ENCODE measurements at regions not wholly inside any gene's neighbourhood (a gene's known extent, or its start where the extent isn't known, plus 50 kb on each side); places are given as distances from the start of the nearest gene placed in this dataset.

DNA sequence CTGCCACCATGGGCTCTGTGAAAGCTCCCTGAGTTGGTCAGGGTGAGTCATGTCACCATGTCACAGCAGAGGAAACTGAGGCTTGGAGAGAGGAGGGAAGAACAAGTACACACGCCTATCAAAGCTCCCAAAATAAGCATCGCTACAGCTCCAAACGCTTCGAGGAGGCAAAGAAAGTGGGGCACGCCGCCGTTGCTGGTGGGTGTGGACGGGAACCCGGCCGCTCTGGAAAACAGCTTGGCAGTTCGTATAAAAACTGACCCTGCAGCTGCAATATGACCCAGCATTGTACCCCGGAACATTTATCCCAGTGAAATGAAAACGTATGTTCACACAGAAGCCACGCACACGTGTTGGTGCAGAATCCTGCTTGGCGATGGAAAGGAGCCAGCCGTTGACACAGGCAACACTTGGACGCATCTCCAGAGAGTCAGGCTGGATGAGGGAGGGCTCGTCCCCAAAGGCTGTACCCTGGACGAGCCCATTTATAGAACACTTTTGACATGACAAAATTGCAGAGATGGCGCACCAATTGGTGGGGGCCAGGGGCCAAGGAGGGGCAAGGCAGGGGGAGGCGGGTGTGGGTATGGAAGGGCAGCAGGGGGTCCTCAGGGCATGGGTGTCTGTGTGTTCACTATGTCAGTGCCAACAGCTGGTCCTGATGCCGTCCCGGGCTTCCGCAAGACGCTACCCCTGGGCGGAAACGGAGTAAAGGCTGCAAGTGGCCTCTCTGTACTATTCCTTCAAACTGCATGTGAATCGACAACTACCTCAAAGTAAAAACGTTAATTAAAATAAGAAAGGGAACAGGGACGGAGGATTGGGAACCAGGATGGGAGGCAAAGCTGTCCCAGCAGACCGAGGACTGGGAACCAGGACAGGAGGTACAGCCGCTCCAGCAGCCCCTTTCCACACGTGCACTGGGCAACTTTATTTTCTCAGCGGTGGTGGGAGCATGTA lies 173.0 kb downstream of the OLFM1 start:
- no peak overlapping the region for H3K4me3 ChIP-seq (ENCODE audit: control insufficient read depth in 1 of 7, extremely low read depth in 1 of 7, insufficient read depth in 4 of 7, low read depth in 2 of 7, low read length in 6 of 7)
- no peak overlapping the region for H3K27ac ChIP-seq (ENCODE audit: insufficient read depth in 1 of 2, low read depth in 1 of 2, low read length in 2 of 2, poor library complexity in 1 of 2, severe bottlenecking in 2 of 2)
- no peak for DNase-seq
- no peaks in the 10 kb centered on the region for H3K36me3 ChIP-seq (ENCODE audit: control insufficient read depth in 4 of 4, insufficient read depth in 4 of 4, low read length in 3 of 4)
- H3K9me3 ChIP-seq (ENCODE audit: control extremely low read depth in 1 of 5, control insufficient read depth in 4 of 5, insufficient read depth in 2 of 5, low read depth in 1 of 5, low read length in 4 of 5), result no peaks in the 10 kb centered on the region
- peaks cover 0 to 45% (median 2%) of the 10 kb centered on the region in 5 experiments for H3K27me3 ChIP-seq (replicated peaks in 2 of 5; ENCODE audit: control insufficient read depth in 4 of 5, insufficient read depth in 5 of 5, low read length in 4 of 5)
- POLR2A ChIA-PET, result no interaction called here
- no peaks in the 10 kb centered on the region for H3K4me1 ChIP-seq (ENCODE audit: control extremely low read depth in 1 of 4, control insufficient read depth in 4 of 4, insufficient read depth in 4 of 4, low read length in 3 of 4)
- WGBS (ENCODE audit: insufficient coverage), result 81% methylated on average over 32 of the region's 35 CpGs
- CTCF ChIA-PET, result no interaction called here

DNA sequence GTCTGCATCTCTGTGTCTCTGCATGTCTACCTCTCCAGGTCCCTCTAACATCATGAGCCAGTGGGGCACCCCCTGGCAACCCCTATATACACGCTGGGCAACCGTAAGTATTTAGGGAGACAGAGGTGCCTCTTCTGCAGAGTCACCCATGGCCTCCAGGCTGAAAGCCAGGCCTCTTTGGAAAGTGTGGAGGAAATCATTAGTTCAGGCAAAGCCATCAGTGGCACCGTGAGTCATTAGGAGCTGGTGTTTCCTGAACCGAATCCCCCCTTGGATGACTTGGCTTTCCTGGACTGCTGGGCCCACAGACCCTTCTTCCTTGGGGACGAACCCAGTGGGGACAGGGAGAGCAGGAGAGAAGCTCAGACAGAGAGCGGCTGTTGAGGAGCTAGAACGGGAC lies 174.8 kb downstream of the OLFM1 start:
- no peaks in the 10 kb centered on the region for H3K4me1 ChIP-seq (ENCODE audit: control extremely low read depth in 1 of 4, control insufficient read depth in 4 of 4, insufficient read depth in 4 of 4, low read length in 3 of 4)
- ChIA-PET POLR2A (interaction anchor here (0.6 kb wide), 1 partner anchor 612 kb away, joined by 3 read pairs; no protein-coding TSS in a partner anchor), CTCF (no interaction called here)
- no peaks in the 10 kb centered on the region for H3K36me3 ChIP-seq (ENCODE audit: control insufficient read depth in 4 of 4, insufficient read depth in 4 of 4, low read length in 3 of 4)
- DNase-seq, result peak in 1 of 3 donors; percentile 8
- H3K4me3 ChIP-seq (ENCODE audit: control insufficient read depth in 1 of 7, extremely low read depth in 1 of 7, insufficient read depth in 4 of 7, low read depth in 2 of 7, low read length in 6 of 7), result no peak overlapping the region
- peaks cover 0 to 43% (median 2%) of the 10 kb centered on the region in 5 experiments for H3K27me3 ChIP-seq (replicated peaks in 2 of 5; ENCODE audit: control insufficient read depth in 4 of 5, insufficient read depth in 5 of 5, low read length in 4 of 5)
- H3K27ac ChIP-seq (ENCODE audit: insufficient read depth in 1 of 2, low read depth in 1 of 2, low read length in 2 of 2, poor library complexity in 1 of 2, severe bottlenecking in 2 of 2), result no peak overlapping the region
- WGBS (ENCODE audit: insufficient coverage), result 47% methylated on average over 7 of the region's 7 CpGs
- no peaks in the 10 kb centered on the region for H3K9me3 ChIP-seq (ENCODE audit: control extremely low read depth in 1 of 5, control insufficient read depth in 4 of 5, insufficient read depth in 2 of 5, low read depth in 1 of 5, low read length in 4 of 5)

DNA sequence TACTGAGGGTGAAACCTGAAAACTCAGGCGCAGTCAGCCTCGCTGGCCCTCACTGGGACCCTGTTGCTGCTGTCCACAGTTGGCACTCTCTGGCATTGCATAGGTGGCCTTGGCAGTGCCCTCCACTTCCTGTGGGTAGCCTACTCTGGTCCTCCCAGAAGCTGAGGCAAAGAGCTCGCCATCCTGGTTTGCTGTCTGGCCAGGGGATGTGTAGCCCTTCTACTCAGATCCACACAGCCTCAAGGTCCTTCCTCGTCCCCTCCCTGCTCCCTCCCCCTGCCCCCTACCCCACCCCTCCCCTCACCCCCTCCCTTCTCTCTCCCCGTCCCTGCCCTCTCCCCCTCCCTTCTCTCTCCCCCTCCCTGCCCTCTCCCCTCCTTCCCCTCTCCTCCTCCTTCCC lies 176.0 kb downstream of the OLFM1 start:
- ChIA-PET CTCF (no interaction called here), POLR2A (no interaction called here)
- Histone ChIP-seq H3K9me3 (ENCODE audit: control extremely low read depth in 1 of 5, control insufficient read depth in 4 of 5, insufficient read depth in 2 of 5, low read depth in 1 of 5, low read length in 4 of 5) (no peaks in the 10 kb centered on the region), H3K36me3 (ENCODE audit: control insufficient read depth in 4 of 4, insufficient read depth in 4 of 4, low read length in 3 of 4) (no peaks in the 10 kb centered on the region), H3K27ac (ENCODE audit: insufficient read depth in 1 of 2, low read depth in 1 of 2, low read length in 2 of 2, poor library complexity in 1 of 2, severe bottlenecking in 2 of 2) (no peak overlapping the region), H3K27me3 (replicated peaks in 2 of 5; ENCODE audit: control insufficient read depth in 4 of 5, insufficient read depth in 5 of 5, low read length in 4 of 5) (peaks cover 0 to 49% (median 2%) of the 10 kb centered on the region in 5 experiments), H3K4me1 (ENCODE audit: control extremely low read depth in 1 of 4, control insufficient read depth in 4 of 4, insufficient read depth in 4 of 4, low read length in 3 of 4) (no peaks in the 10 kb centered on the region), H3K4me3 (ENCODE audit: control insufficient read depth in 1 of 7, extremely low read depth in 1 of 7, insufficient read depth in 4 of 7, low read depth in 2 of 7, low read length in 6 of 7) (no peak overlapping the region)
- WGBS (ENCODE audit: insufficient coverage), result 94% methylated on average over 2 of the region's 5 CpGs
- no peak for DNase-seq

DNA sequence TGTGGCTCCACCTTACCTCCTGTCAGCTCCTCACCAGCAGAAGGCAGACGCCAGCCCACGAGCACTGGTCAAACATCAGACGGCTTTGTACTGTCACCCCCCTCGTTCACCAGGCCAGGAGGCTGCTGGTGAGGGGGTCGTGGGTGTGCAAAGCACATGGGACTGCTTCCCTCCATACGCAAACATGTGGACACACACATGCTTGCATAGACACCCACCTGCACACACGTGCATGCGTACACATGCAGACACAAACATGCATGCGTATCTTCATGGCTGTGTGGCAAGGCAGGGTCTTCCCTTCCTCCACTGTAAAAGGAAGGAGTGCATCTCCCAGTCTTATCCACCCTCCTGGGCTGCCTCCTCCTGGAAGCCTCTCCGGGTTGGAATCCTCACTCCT lies 178.5 kb downstream of the OLFM1 start:
- Histone ChIP-seq H3K4me1 (ENCODE audit: control extremely low read depth in 1 of 4, control insufficient read depth in 4 of 4, insufficient read depth in 4 of 4, low read length in 3 of 4) (no peaks in the 10 kb centered on the region), H3K9me3 (ENCODE audit: control extremely low read depth in 1 of 5, control insufficient read depth in 4 of 5, insufficient read depth in 2 of 5, low read depth in 1 of 5, low read length in 4 of 5) (no peaks in the 10 kb centered on the region), H3K36me3 (ENCODE audit: control insufficient read depth in 4 of 4, insufficient read depth in 4 of 4, low read length in 3 of 4) (no peaks in the 10 kb centered on the region), H3K27me3 (replicated peaks in 2 of 5; ENCODE audit: control insufficient read depth in 4 of 5, insufficient read depth in 5 of 5, low read length in 4 of 5) (peaks cover 0 to 42% (median 2%) of the 10 kb centered on the region in 5 experiments), H3K27ac (ENCODE audit: insufficient read depth in 1 of 2, low read depth in 1 of 2, low read length in 2 of 2, poor library complexity in 1 of 2, severe bottlenecking in 2 of 2) (no peak overlapping the region), H3K4me3 (ENCODE audit: control insufficient read depth in 1 of 7, extremely low read depth in 1 of 7, insufficient read depth in 4 of 7, low read depth in 2 of 7, low read length in 6 of 7) (no peak overlapping the region)
- WGBS (ENCODE audit: insufficient coverage), result 87% methylated on average over 8 of the region's 10 CpGs
- POLR2A ChIA-PET, result no interaction called here
- no peak for DNase-seq
- CTCF ChIA-PET, result no interaction called here

DNA sequence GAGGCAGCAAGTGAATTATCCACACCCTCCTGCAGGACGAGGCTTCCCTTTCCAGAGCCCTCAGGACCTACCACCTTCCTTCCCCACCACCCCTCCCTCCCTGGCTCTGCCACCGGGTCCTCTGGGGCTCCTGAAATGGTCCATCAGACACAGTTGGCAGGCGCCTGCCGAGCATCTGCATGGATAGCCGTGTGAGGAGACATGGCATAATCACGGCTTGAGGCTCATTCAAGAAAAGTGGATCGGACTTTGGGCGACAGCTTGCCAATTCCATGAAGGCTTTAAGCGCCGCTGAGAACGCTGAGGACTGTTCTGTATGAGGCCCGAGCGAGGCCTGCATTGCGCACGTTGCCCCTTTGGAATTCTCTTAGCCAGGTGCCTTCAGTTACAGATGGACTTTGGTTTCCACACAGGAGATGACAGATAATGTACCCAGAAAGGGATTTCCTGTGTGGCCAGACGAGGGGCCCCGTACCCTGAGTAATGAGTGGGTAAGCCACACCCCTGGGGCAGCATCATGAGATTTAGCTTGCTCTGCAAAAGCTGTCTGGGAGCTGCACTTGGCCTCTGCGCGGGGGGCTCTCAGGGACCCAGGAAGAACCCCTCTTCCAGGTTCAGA lies 179.8 kb downstream of the OLFM1 start:
- 69% methylated on average over 18 of the region's 19 CpGs for WGBS (ENCODE audit: insufficient coverage)
- ChIA-PET POLR2A (no interaction called here), CTCF (no interaction called here)
- Histone ChIP-seq H3K4me1 (ENCODE audit: control extremely low read depth in 1 of 4, control insufficient read depth in 4 of 4, insufficient read depth in 4 of 4, low read length in 3 of 4) (no peaks in the 10 kb centered on the region), H3K9me3 (ENCODE audit: control extremely low read depth in 1 of 5, control insufficient read depth in 4 of 5, insufficient read depth in 2 of 5, low read depth in 1 of 5, low read length in 4 of 5) (no peaks in the 10 kb centered on the region), H3K36me3 (ENCODE audit: control insufficient read depth in 4 of 4, insufficient read depth in 4 of 4, low read length in 3 of 4) (no peaks in the 10 kb centered on the region), H3K27ac (ENCODE audit: insufficient read depth in 1 of 2, low read depth in 1 of 2, low read length in 2 of 2, poor library complexity in 1 of 2, severe bottlenecking in 2 of 2) (no peak overlapping the region), H3K4me3 (ENCODE audit: control insufficient read depth in 1 of 7, extremely low read depth in 1 of 7, insufficient read depth in 4 of 7, low read depth in 2 of 7, low read length in 6 of 7) (no peak overlapping the region), H3K27me3 (replicated peaks in 2 of 5; ENCODE audit: control insufficient read depth in 4 of 5, insufficient read depth in 5 of 5, low read length in 4 of 5) (peaks cover 0 to 48% (median 2%) of the 10 kb centered on the region in 5 experiments)
- no peak for DNase-seq

DNA sequence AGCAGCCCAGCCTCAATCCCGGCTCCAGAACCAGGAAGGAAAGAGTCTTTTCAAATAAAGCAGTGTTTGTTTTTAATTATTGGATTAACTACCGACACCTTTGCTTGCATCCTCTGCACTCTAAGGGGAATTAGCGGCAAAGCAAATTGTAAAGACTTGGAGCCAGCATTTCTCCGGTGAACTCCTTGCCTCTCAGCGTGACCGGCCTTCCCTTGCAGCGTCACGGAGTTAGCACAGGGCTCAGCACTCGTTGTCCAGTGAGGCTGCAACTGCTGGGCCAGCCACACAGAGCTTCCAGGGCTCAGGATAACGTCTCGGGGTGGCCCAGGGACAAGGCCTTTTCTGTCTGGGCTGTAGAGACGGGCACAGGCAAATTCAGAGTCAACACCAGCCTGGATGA lies 180.6 kb downstream of the OLFM1 start:
- H3K9me3 ChIP-seq (ENCODE audit: control extremely low read depth in 1 of 5, control insufficient read depth in 4 of 5, insufficient read depth in 2 of 5, low read depth in 1 of 5, low read length in 4 of 5), result no peaks in the 10 kb centered on the region
- H3K4me1 ChIP-seq (ENCODE audit: control extremely low read depth in 1 of 4, control insufficient read depth in 4 of 4, insufficient read depth in 4 of 4, low read length in 3 of 4), result no peaks in the 10 kb centered on the region
- H3K27ac ChIP-seq (ENCODE audit: insufficient read depth in 1 of 2, low read depth in 1 of 2, low read length in 2 of 2, poor library complexity in 1 of 2, severe bottlenecking in 2 of 2), result no peak overlapping the region
- POLR2A ChIA-PET, result no interaction called here
- H3K27me3 ChIP-seq (replicated peaks in 2 of 5; ENCODE audit: control insufficient read depth in 4 of 5, insufficient read depth in 5 of 5, low read length in 4 of 5), result peaks cover 0 to 49% (median 2%) of the 10 kb centered on the region in 5 experiments
- H3K4me3 ChIP-seq (ENCODE audit: control insufficient read depth in 1 of 7, extremely low read depth in 1 of 7, insufficient read depth in 4 of 7, low read depth in 2 of 7, low read length in 6 of 7), result no peak overlapping the region
- no peak for DNase-seq
- WGBS (ENCODE audit: insufficient coverage), result 92% methylated on average over 11 of the region's 12 CpGs
- CTCF ChIA-PET, result no interaction called here
- no peaks in the 10 kb centered on the region for H3K36me3 ChIP-seq (ENCODE audit: control insufficient read depth in 4 of 4, insufficient read depth in 4 of 4, low read length in 3 of 4)

DNA sequence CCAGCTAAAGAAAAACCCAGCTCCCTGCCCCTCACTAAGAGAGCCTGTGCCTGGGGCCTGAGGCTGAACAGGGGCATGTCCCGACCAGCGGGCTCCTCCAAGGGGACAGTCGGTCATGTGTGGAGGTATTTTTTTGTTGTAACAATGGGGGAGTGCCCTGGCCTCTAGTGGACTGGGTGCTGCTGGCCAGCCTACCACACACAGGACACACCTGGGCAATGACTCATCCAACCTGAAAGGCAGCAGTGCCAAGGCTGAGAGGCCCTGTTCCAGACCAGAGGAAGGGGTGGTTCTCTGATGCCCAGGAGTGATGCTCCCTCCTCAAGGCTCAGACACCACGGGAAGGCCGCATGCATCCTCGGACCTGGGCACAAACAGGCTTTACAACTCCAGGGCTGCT lies 181.5 kb downstream of the OLFM1 start:
- POLR2A ChIA-PET, result no interaction called here
- Histone ChIP-seq H3K9me3 (ENCODE audit: control extremely low read depth in 1 of 5, control insufficient read depth in 4 of 5, insufficient read depth in 2 of 5, low read depth in 1 of 5, low read length in 4 of 5) (no peaks in the 10 kb centered on the region), H3K4me1 (ENCODE audit: control extremely low read depth in 1 of 4, control insufficient read depth in 4 of 4, insufficient read depth in 4 of 4, low read length in 3 of 4) (no peaks in the 10 kb centered on the region), H3K4me3 (ENCODE audit: control insufficient read depth in 1 of 7, extremely low read depth in 1 of 7, insufficient read depth in 4 of 7, low read depth in 2 of 7, low read length in 6 of 7) (no peak overlapping the region), H3K36me3 (ENCODE audit: control insufficient read depth in 4 of 4, insufficient read depth in 4 of 4, low read length in 3 of 4) (no peaks in the 10 kb centered on the region), H3K27me3 (replicated peaks in 2 of 5; ENCODE audit: control insufficient read depth in 4 of 5, insufficient read depth in 5 of 5, low read length in 4 of 5) (peaks cover 0 to 51% (median 2%) of the 10 kb centered on the region in 5 experiments), H3K27ac (ENCODE audit: insufficient read depth in 1 of 2, low read depth in 1 of 2, low read length in 2 of 2, poor library complexity in 1 of 2, severe bottlenecking in 2 of 2) (no peak overlapping the region)
- 82% methylated on average over 3 of the region's 6 CpGs for WGBS (ENCODE audit: insufficient coverage)
- DNase-seq, result no peak
- CTCF ChIA-PET, result no interaction called here
